DOHH2 (cell line): ENCODE measurements at regions not wholly inside any gene's neighbourhood (a gene's known extent, or its start where the extent isn't known, plus 50 kb on each side); places are given as distances from the start of the nearest gene placed in this dataset.

Experiments used
- H3F3A ChIP-seq: fragments of 200-600 bp; sonication (generic), shearing (Covaris generic); 2 replicates; pipeline ENCODE4 v1.6.0; 2016; ENCODE audit warnings: antibody characterized with exemption, mild to moderate bottlenecking; ENCODE audit not compliant: control insufficient read depth, insufficient read depth
- H3K27ac ChIP-seq: fragments of 200-600 bp; sonication (generic); 2 replicates; pipeline ENCODE4 v1.5.1; 2014; ENCODE audit warnings: low read depth, mild to moderate bottlenecking, low read length, moderate library complexity
- H3K27me3 ChIP-seq: fragments of 200-600 bp; sonication (generic); 2 replicates; pipeline ENCODE4 v1.6.1; 2014; ENCODE audit warnings: mild to moderate bottlenecking, low read length, mixed read lengths; ENCODE audit not compliant: control insufficient read depth
- H3K36me3 ChIP-seq: fragments of 200-600 bp; sonication (generic); 2 replicates; pipeline ENCODE4 v1.6.1; 2014; ENCODE audit warnings: mild to moderate bottlenecking, low read length, moderate library complexity, mixed read lengths; ENCODE audit not compliant: control insufficient read depth
- H3K4me1 ChIP-seq: fragments of 200-600 bp; sonication (generic); 2 replicates; pipeline ENCODE4 v1.6.1; 2014; ENCODE audit warnings: mild to moderate bottlenecking, low read length, mixed read lengths; ENCODE audit not compliant: control insufficient read depth
- H3K4me2 ChIP-seq: fragments of 200-600 bp; sonication (generic); 2 replicates; pipeline ENCODE4 v1.6.0; 2014; ENCODE audit warnings: mild to moderate bottlenecking, low read length, moderate library complexity
- H3K4me3 ChIP-seq: fragments of 200-600 bp; sonication (generic); 2 replicates; pipeline ENCODE4 v1.5.1; 2014; ENCODE audit warnings: mild to moderate bottlenecking, low read length, mixed read lengths
- H3K79me2 ChIP-seq: fragments of 200-600 bp; sonication (generic); 2 replicates; pipeline ENCODE4 v1.6.1; 2014; ENCODE audit warnings: mild to moderate bottlenecking, low read length, mixed read lengths; ENCODE audit not compliant: control insufficient read depth
- H3K9me2 ChIP-seq: fragments of 200-600 bp; sonication (generic); replicated peaks from 2 replicates; pipeline ENCODE4 v1.6.1; 2014; ENCODE audit warnings: mild to moderate bottlenecking, low read length, mixed read lengths; ENCODE audit not compliant: control insufficient read depth
- H3K9me3 ChIP-seq: fragments of 200-600 bp; sonication (generic); 2 replicates; pipeline ENCODE4 v1.6.1; 2014; ENCODE audit warnings: antibody characterized with exemption, low read length, mixed read lengths; ENCODE audit not compliant: control insufficient read depth, insufficient read depth
- H4K20me1 ChIP-seq: fragments of 200-600 bp; sonication (generic); 2 replicates; pipeline ENCODE4 v1.6.0; 2014; ENCODE audit warnings: low read depth, mild to moderate bottlenecking, antibody characterized with exemption, low read length, moderate library complexity; ENCODE audit not compliant: control insufficient read depth, insufficient read depth
- CTCF ChIP-seq: fragments of 200-600 bp; sonication (generic); IDR thresholded peaks from one replicate; pipeline ENCODE4 v1.5.1; 2014; ENCODE audit warnings: antibody characterized with exemption, mild to moderate bottlenecking, low read depth, low read length; ENCODE audit not compliant: poor library complexity, severe bottlenecking
- EZH2phosphoT487 ChIP-seq: fragments of 200-600 bp; sonication (generic); IDR thresholded peaks from 2 replicates; pipeline ENCODE4 v1.6.1; 2017; ENCODE audit warnings: borderline replicate concordance, mild to moderate bottlenecking, antibody characterized with exemption, low read length, moderate library complexity, mixed read lengths

- peaks cover 4% of the 10 kb centered on the region; the same call in 1 of the 2 replicates for H3K27me3 ChIP-seq
- H3K36me3 ChIP-seq = no peaks in the 10 kb centered on the region
- TF ChIP-seq CTCF = no peak
- TF ChIP-seq EZH2phosphoT487 = no peak
- no peaks in the 10 kb centered on the region for H3K4me1 ChIP-seq
- H3F3A ChIP-seq = no peaks in the 10 kb centered on the region
- no peak overlapping the region for H3K4me3 ChIP-seq
- no peak overlapping the region for H3K27ac ChIP-seq
- H3K9me2 ChIP-seq = no peaks in the 10 kb centered on the region
- no peaks in the 10 kb centered on the region for H3K9me3 ChIP-seq
- no peaks in the 10 kb centered on the region for H3K79me2 ChIP-seq
- no peak overlapping the region for H3K4me2 ChIP-seq
- H4K20me1 ChIP-seq = no peaks in the 10 kb centered on the region; the same call in 1 of the 2 replicates
Observed at GRCh38 chr1:37424523-37424922, 49.9 kb upstream of the ZC3H12A start.
